HG03139 (cell line): ENCODE measurements at regions not wholly inside any gene's neighbourhood (a gene's known extent, or its start where the extent isn't known, plus 50 kb on each side); places are given as distances from the start of the nearest gene placed in this dataset.

Source experiments
- ATAC-seq: cut with Tn5 transposase; IDR thresholded peaks from one replicate; pipeline ENCODE4 v1.9.1; 2021; ENCODE audit not compliant: unreplicated experiment

DNA sequence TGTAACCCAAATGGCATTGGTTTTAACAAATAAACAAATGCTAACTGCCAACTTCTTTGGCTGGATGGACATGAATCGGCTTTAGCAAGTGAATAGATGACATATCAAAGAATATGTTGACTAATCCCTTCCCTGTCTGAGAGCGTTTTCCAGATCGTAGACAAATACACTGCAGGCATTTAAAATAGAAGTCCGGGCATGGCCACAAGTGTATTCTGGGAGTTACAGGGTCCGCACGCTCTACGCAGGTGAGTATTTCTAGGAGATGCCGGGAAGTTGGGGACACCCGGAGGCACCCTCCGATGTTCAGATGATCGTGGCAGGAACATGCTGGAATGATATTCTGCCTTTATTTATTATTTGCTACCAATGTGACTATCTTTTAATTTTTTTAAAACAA is 53.2 kb upstream of the ZNF536 start:
- ATAC-seq: no peak

DNA sequence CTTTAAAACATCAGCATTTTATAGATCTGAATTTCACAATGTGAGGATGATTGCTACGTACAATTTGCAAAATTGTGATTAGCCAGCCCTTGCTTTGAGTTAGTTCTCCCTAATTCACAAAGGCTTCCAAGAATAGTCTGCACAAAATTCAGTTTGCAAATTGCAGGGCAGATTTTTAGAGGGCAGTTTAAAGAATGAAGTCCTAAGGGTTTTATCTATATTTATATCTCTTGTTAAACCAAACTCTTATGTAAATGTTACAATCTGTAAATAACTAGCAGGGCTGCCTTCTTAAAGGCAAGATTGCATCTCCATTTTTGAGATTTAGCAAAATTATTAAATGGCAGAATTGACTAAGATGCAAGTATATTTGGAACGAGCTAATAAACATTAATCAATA is 52.8 kb upstream of the ZNF536 start:
- no peak for ATAC-seq

- ATAC-seq: no peak
Observed at GRCh38 chr19:30319876-30320275, 52.3 kb upstream of the ZNF536 start.

GRCh38 chr19:30320466-30320865 is 51.7 kb upstream of the ZNF536 start:
- no peak for ATAC-seq

- no peak for ATAC-seq
Observed at GRCh38 chr19:30320916-30321315, 51.3 kb upstream of the ZNF536 start.
